K562 (cell line): ENCODE measurements at regions not wholly inside any gene's neighbourhood (a gene's known extent, or its start where the extent isn't known, plus 50 kb on each side); places are given as distances from the start of the nearest gene placed in this dataset.

ENCODE experiments used
- ATAC-seq: fragments of 200-7000 bp; cut with Tn5 transposase; 3 replicates; pipeline ENCODE4 v1.9.1; 2020; ENCODE audit warnings: moderate library complexity
- BruUV-seq: library from RNA; stranded (reverse); fragments of 400-500 nt; replicated peaks from 2 replicates; lab custom pipeline; 2021; lab: Mats Ljungman, UMichigan
- CTCF ChIA-PET: fragments of 300-600 bp; formaldehyde crosslinking; extraction: SDS; loops from one replicate; lab custom pipeline; 2021; ENCODE audit warnings: low intra/inter-chr PET ratio; lab: Yijun Ruan, JAX
- POLR2A ChIA-PET: fragments of 300-600, 350-650 bp; sonication (Branson Sonifier 250); formaldehyde crosslinking; extraction: SDS; loops from one replicate; lab custom pipeline; 2021; ENCODE audit warnings: antibody characterized with exemption, inconsistent platforms; lab: Yijun Ruan, JAX
- DNase-seq, 4 experiments: peaks; one replicate each; pipeline versions ENCODE4 v3.0.0 to v3.0.0-alpha.2; 2011 to 2018; ENCODE audit warnings: low spot score in 3 of 4, mixed read lengths in 3 of 4; ENCODE audit errors: extremely low read depth in 1 of 4
- FAIRE-seq: peaks from 2 replicates; lab custom pipeline; 2011; peaks lifted over from hg19 to GRCh38; lab: Jason Lieb, UNC
- H2AFZ ChIP-seq: 2 replicates; pipeline ENCODE4 v1.6.0; 2011; ENCODE audit warnings: low read depth, low read length, control low read depth, inconsistent platforms
- H3K27ac ChIP-seq: fragments of 200-600 bp; 3 replicates; pipeline ENCODE4 v1.8.0; 2011; ENCODE audit warnings: low read depth, mild to moderate bottlenecking, control low read depth, inconsistent platforms, low read length, moderate library complexity, mixed read lengths; ENCODE audit errors: extremely low read depth
- H3K27me3 ChIP-seq, 2 experiments: fragments of 300-600 bp in 1 of 2; 2 replicates in 1 of 2; 3 replicates in 1 of 2; pipeline versions ENCODE4 v1.6.0 to v1.8.0; 2011; ENCODE audit warnings: inconsistent platforms in 2 of 2, low read length in 2 of 2, mild to moderate bottlenecking in 1 of 2, mixed read lengths in 1 of 2, moderate library complexity in 1 of 2; ENCODE audit not compliant: control insufficient read depth in 2 of 2, insufficient read depth in 2 of 2
- H3K36me3 ChIP-seq: fragments of 300-600 bp; 3 replicates; pipeline ENCODE4 v1.8.0; 2011; ENCODE audit warnings: mild to moderate bottlenecking, low read length, inconsistent platforms; ENCODE audit not compliant: control insufficient read depth, insufficient read depth
- H3K4me1 ChIP-seq, 2 experiments: fragments of 200-600 bp in 1 of 2; replicated peaks in 1 of 2; 2 replicates in 1 of 2; 3 replicates in 1 of 2; pipeline versions ENCODE4 v1.5.1 to v1.8.0; 2011; ENCODE audit warnings: inconsistent platforms in 2 of 2, low read length in 2 of 2, mild to moderate bottlenecking in 1 of 2, mixed read lengths in 1 of 2, moderate library complexity in 1 of 2; ENCODE audit not compliant: control insufficient read depth in 2 of 2, insufficient read depth in 2 of 2
- H3K4me2 ChIP-seq: 2 replicates; pipeline ENCODE4 v1.6.1; 2011; ENCODE audit warnings: low read length, control low read depth, inconsistent platforms, mixed read lengths; ENCODE audit not compliant: insufficient read depth
- H3K4me3 ChIP-seq: fragments of 200-600 bp; sonication (generic), shearing (Covaris generic); 2 replicates; pipeline ENCODE4 v1.5.1; 2016; ENCODE audit warnings: control low read depth, inconsistent platforms
- H3K79me2 ChIP-seq: fragments of 200-600 bp; 3 replicates; pipeline ENCODE4 v1.8.0; 2011; ENCODE audit warnings: low read length, inconsistent platforms; ENCODE audit not compliant: control insufficient read depth, insufficient read depth
- H3K9ac ChIP-seq, 2 experiments: 2 replicates each; pipeline versions ENCODE4 v1.6.0 to v1.6.1; 2011; ENCODE audit warnings: low read depth in 2 of 2, low read length in 2 of 2, control low read depth in 1 of 2, inconsistent platforms in 1 of 2, mild to moderate bottlenecking in 1 of 2, mixed read lengths in 1 of 2; ENCODE audit not compliant: insufficient read depth in 1 of 2
- H3K9me1 ChIP-seq: one replicate; pipeline ENCODE4 v1.6.0; 2011; ENCODE audit warnings: inconsistent platforms, mild to moderate bottlenecking, low read length, moderate library complexity; ENCODE audit not compliant: control insufficient read depth, insufficient read depth
- H3K9me3 ChIP-seq: replicated peaks from 2 replicates; pipeline ENCODE4 v1.5.1; 2011; ENCODE audit warnings: low read depth, low read length, inconsistent platforms; ENCODE audit not compliant: control insufficient read depth, insufficient read depth
- H4K20me1 ChIP-seq: replicated peaks from 2 replicates; pipeline ENCODE4 v1.6.1; 2011; ENCODE audit warnings: low read length, inconsistent platforms, mixed read lengths; ENCODE audit not compliant: control insufficient read depth, insufficient read depth
- BRD9 ChIP-seq: fragments of 450-650 bp; IDR thresholded peaks from 2 replicates; pipeline ENCODE4 v1.6.1; 2018; ENCODE audit warnings: low read depth; ENCODE audit not compliant: partially characterized antibody
- ESRRA ChIP-seq: fragments of 450-650 bp; IDR thresholded peaks from 2 replicates; pipeline ENCODE4 v1.6.1; 2014; ENCODE audit warnings: low read depth, mild to moderate bottlenecking, moderate library complexity, borderline replicate concordance
- IRF1 ChIP-seq: sonication (generic); formaldehyde crosslinking; IDR thresholded peaks from 2 replicates; pipeline ENCODE4 v1.8.0; 2022; ENCODE audit warnings: missing genetic modification reagents, mild to moderate bottlenecking, borderline replicate concordance
- KDM4B ChIP-seq, 2 experiments: fragments of 450-650 bp in 1 of 2; sonication (generic) in 1 of 2; IDR thresholded peaks; 2 replicates each; pipeline ENCODE4 v1.6.1; 2016 to 2017; ENCODE audit warnings: borderline replicate concordance in 2 of 2, antibody characterized with exemption in 1 of 2, low read depth in 1 of 2, mild to moderate bottlenecking in 1 of 2
- MEF2D ChIP-seq: conservative IDR thresholded peaks from 2 replicates; pipeline ENCODE4 v1.6.1; 2016; ENCODE audit warnings: low read depth, missing genetic modification characterization, missing compliant biosample characterization
- MTF1 ChIP-seq: fragments of 250-450 bp; sonication (Bioruptor Pico); IDR thresholded peaks from 2 replicates; pipeline ENCODE4 v1.9.0; 2021; ENCODE audit warnings: moderate library complexity, mild to moderate bottlenecking, inconsistent platforms, borderline replicate concordance
- NFIX ChIP-seq: fragments of 250-450 bp; sonication (Bioruptor Pico); IDR thresholded peaks from 2 replicates; pipeline ENCODE4 v1.4.0; 2020; ENCODE audit warnings: low read depth, mild to moderate bottlenecking, moderate library complexity
- PURB ChIP-seq: sonication (generic); formaldehyde crosslinking; IDR thresholded peaks from 2 replicates; pipeline ENCODE4 v1.9.0; 2021; ENCODE audit warnings: low read depth, mild to moderate bottlenecking, missing genetic modification reagents
- SMAD1 ChIP-seq: fragments of 150-350 bp; IDR thresholded peaks from 2 replicates; pipeline ENCODE4 v1.6.1; 2014; ENCODE audit warnings: low read length, low read depth; ENCODE audit not compliant: partially characterized antibody
- TSC22D4 ChIP-seq: fragments of 450-650 bp; IDR thresholded peaks from 2 replicates; pipeline ENCODE4 v1.6.1; 2016; ENCODE audit warnings: missing genetic modification characterization, missing biosample characterization, control low read depth
- ZNF551 ChIP-seq: fragments of 250-450 bp; sonication (Bioruptor Pico); IDR thresholded peaks from 2 replicates; pipeline ENCODE4 v1.5.0; 2021; ENCODE audit warnings: mild to moderate bottlenecking, moderate library complexity
- ZNF639 ChIP-seq, 2 experiments: fragments of 200-800 bp in 1 of 2; sonication (Bioruptor generic) in 1 of 2; sonication (generic) in 1 of 2; formaldehyde crosslinking in 1 of 2; IDR thresholded peaks in 1 of 2; conservative IDR thresholded peaks in 1 of 2; 2 replicates each; pipeline versions ENCODE4 v1.5.0 to v1.6.1; 2016 to 2020; ENCODE audit warnings: missing compliant biosample characterization in 1 of 2, missing genetic modification characterization in 1 of 2, missing genetic modification reagents in 1 of 2
- ZNF76 ChIP-seq: fragments of 250-450 bp; sonication (Bioruptor Pico); IDR thresholded peaks from 2 replicates; pipeline ENCODE4 v1.4.0; 2020; ENCODE audit warnings: mild to moderate bottlenecking, moderate library complexity, borderline replicate concordance
- ZSCAN29 ChIP-seq: fragments of 450-650 bp; IDR thresholded peaks from 2 replicates; pipeline ENCODE4 v1.6.1; 2017
- WGBS: fragments of 100-300 bp; shearing (Covaris generic); methylation state at CpG from one replicate; pipeline ENCODE4 v1.1.6; 2016; ENCODE audit warnings: low coverage, mixed read lengths; ENCODE audit not compliant: insufficient coverage; ENCODE audit errors: missing lambda C conversion rate; 5-methylcytosine and 5-hydroxymethylcytosine counted together
- in situ Hi-C: fragments of 300-500 bp; cut with MboI; formaldehyde crosslinking; loops from 4 replicates; pipeline ENCODE4 v1.15.0; 2018; ENCODE audit warnings: inconsistent platforms, mixed read lengths
- intact Hi-C: fragments of 100-400 bp; cut with micrococcal nuclease; formaldehyde crosslinking; loops from 2 replicates; pipeline ENCODE4 v1.14.2; 2022

GRCh38 chr14:83171761-83172160 lies 1638.1 kb upstream of the SEL1L start (continued):
- no peak for TF ChIP-seq KDM4B (IDR thresholded peaks at IDR 0.05; ENCODE audit: borderline replicate concordance in 2 of 2, low read depth in 1 of 2)

GRCh38 chr14:83172363-83172762 lies 1638.7 kb upstream of the SEL1L start:
- no peaks in the 10 kb centered on the region for H3K36me3 ChIP-seq
- intact Hi-C loops, result no loop called here
- no peak overlapping the region for H3K9ac ChIP-seq
- H4K20me1 ChIP-seq, result no peaks in the 10 kb centered on the region
- 0% methylated on average over 2 of the region's 2 CpGs for WGBS
- ATAC-seq, result no peak
- no peaks in the 10 kb centered on the region for H3K27me3 ChIP-seq
- H3K79me2 ChIP-seq, result no peaks in the 10 kb centered on the region
- H3K9me1 ChIP-seq, result no peaks in the 10 kb centered on the region
- in situ Hi-C loops, result no loop called here
- POLR2A ChIA-PET, result no interaction called here
- no TSS peak for BruUV-seq
- DNase-seq, result no peak
- TF ChIP-seq ZNF76 (CRISPR knock-in tag) (no peak), MTF1 (CRISPR knock-in tag) (no peak), IRF1 (no peak), NFIX (CRISPR knock-in tag) (no peak), TSC22D4 (no peak), BRD9 (no peak), ZNF551 (CRISPR knock-in tag) (no peak), MEF2D (tag) (no peak), PURB (CRISPR knock-in tag) (no peak), ZSCAN29 (no peak), ESRRA (no peak), SMAD1 (no peak), ZNF639 (CRISPR knock-in tag; conservative IDR thresholded peaks at IDR 0.05 in 1 of 2, IDR thresholded peaks at IDR 0.05 in 1 of 2) (no peak)
- TF ChIP-seq, all 486 proteins: peak for 0
- Histone ChIP-seq H3K4me2 (no peak overlapping the region), H3K27ac (no peak overlapping the region), H3K9me3 (no peaks in the 10 kb centered on the region), H3K4me1 (no peaks in the 10 kb centered on the region), H2AFZ (no peak overlapping the region), H3K4me3 (no peak overlapping the region)
- CTCF ChIA-PET, result no interaction called here
- no peak for FAIRE-seq
